ENCODE measurements at regions not wholly inside any gene's neighbourhood (a gene's known extent, or its start where the extent isn't known, plus 50 kb on each side); places are given as distances from the start of the nearest gene placed in this dataset.

DNA sequence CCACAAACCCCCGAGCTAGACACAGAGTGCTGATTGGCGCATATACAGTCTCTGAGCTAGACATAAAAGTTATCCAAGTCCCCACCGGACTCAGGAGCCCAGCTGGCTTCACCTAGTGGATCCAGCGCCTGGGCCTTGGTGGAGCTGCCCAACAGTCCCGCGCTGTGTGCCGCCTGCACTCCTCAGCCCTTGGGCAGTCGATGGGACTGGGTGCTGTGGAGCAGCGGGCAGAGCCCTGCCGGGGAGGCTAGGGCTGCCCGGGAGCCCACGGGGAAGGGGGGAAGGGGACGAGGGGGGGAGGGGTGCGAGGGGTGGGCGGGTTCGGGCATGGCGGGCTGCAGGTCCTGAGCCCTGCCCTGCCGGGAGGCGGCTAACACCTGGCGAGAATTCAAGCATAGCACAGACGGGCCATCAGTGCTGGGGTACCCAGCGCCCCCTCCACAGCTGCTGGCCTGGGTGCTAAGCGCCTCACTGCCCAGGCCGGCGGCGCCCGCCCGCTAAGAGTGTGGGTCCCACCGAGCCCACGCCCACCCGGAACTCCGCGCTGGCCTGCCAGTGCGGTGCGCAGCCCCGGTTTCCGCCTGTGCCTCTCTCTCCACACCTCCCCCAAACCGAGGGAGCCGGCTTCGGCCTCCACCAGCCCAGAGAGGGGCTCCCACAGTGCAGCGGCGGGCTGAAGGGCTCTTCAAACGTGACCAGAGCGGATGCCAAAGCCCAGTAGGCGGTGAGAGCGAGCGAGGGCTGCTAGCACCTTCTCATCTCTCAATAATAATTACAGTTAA, 391.2 kb upstream of the NUDT12 start:
- DNase-seq (ENCODE audit: low read depth in 1 of 2, low spot score in 1 of 2): no peak
- no peak for TF ChIP-seq JUND (IDR thresholded peaks at IDR 0.05; ENCODE audit: low read depth)
- in situ Hi-C loops (cut with HindIII; ENCODE audit: low pct_unique_long_range_greater_than_20kb, low sequenced_read_pairs): no loop called here

- DNase-seq (ENCODE audit: low read depth in 1 of 2, low spot score in 1 of 2): no peak
- no peak for TF ChIP-seq JUND (IDR thresholded peaks at IDR 0.05; ENCODE audit: low read depth)
- in situ Hi-C loops (cut with HindIII; ENCODE audit: low pct_unique_long_range_greater_than_20kb, low sequenced_read_pairs): no loop called here
Measured at GRCh38 chr5:103951776-103952175, 389.2 kb upstream of the NUDT12 start.

DNA sequence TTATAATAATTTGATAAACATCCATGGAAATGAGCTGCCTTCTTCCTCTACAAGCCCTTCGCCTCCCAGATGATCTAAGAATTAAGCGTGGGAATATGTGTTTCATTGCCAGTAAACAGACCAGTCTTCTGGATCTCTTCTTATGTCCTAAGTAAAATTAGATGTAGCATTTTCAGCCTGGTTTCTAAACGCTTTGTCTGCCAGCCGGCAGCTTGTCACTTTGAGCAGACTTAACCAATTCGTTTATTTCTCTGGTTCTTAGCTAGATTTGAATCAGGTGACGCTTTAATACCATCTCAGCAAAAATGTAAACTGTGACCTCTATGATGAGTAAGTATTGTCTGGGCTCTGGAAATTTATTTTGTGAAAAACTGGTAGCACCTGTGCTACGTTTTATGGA, 380.6 kb upstream of the NUDT12 start:
- in situ Hi-C loops (cut with HindIII; ENCODE audit: low pct_unique_long_range_greater_than_20kb, low sequenced_read_pairs): no loop called here
- no peak for TF ChIP-seq JUND (IDR thresholded peaks at IDR 0.05; ENCODE audit: low read depth)
- no peak for DNase-seq (ENCODE audit: low read depth in 1 of 2, low spot score in 1 of 2)

GRCh38 chr5:103942587-103943186, 380.1 kb upstream of the NUDT12 start:
- no peak for TF ChIP-seq JUND (IDR thresholded peaks at IDR 0.05; ENCODE audit: low read depth)
- DNase-seq (ENCODE audit: low read depth in 1 of 2, low spot score in 1 of 2): peak; percentile 21 to 52
- in situ Hi-C loops (cut with HindIII; ENCODE audit: low pct_unique_long_range_greater_than_20kb, low sequenced_read_pairs): no loop called here

DNA sequence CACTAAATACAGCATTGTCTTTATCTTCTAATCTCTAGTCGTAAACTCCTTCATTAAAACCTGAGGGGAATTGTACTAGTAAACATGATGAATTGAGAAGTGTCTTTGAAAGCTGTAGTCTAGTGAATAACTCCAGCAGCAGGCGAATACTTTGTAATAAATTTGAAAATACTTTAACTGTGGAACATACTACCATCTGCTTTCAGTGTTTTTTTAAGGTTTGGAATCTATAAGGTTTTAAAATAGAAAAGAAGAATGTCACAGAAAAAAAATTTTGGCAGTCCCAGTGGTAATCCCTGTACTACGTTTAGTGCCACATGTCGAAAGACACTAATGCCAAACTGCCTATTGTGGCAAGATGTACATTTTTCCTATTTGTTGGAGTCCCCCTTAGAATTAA, 379.0 kb upstream of the NUDT12 start:
- no peak for DNase-seq (ENCODE audit: low read depth in 1 of 2, low spot score in 1 of 2)
- in situ Hi-C loops (cut with HindIII; ENCODE audit: low pct_unique_long_range_greater_than_20kb, low sequenced_read_pairs): no loop called here
- TF ChIP-seq JUND (IDR thresholded peaks at IDR 0.05; ENCODE audit: low read depth): no peak

DNA sequence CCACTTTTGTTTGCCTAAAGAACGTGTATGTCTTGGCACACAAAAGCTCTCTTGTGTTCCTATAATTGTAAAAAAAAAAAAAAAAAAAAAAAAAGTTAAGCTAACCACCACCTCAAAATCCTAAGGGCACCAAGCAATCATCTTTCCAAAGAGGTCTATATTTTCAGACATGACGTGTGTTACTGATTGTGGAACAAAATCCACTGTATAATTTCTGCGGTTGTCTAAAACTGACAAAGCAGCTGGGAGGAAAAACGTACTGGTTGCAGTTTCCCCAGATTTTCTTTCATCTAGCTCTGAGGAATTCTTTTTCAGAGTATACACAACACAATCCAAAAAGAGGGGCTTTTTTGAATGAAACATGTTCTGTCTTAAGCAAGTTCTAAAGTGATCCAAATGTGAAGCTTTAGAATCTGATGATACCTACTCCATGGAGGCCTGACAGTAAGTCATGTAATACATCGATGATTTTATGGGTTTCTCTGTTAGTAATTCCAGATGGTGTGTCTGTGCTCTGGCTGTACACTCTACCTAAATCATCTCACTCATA, 375.6 kb upstream of the NUDT12 start:
- in situ Hi-C loops (cut with HindIII; ENCODE audit: low pct_unique_long_range_greater_than_20kb, low sequenced_read_pairs): no loop called here
- no peak for DNase-seq (ENCODE audit: low read depth in 1 of 2, low spot score in 1 of 2)
- no peak for TF ChIP-seq JUND (IDR thresholded peaks at IDR 0.05; ENCODE audit: low read depth)

DNA sequence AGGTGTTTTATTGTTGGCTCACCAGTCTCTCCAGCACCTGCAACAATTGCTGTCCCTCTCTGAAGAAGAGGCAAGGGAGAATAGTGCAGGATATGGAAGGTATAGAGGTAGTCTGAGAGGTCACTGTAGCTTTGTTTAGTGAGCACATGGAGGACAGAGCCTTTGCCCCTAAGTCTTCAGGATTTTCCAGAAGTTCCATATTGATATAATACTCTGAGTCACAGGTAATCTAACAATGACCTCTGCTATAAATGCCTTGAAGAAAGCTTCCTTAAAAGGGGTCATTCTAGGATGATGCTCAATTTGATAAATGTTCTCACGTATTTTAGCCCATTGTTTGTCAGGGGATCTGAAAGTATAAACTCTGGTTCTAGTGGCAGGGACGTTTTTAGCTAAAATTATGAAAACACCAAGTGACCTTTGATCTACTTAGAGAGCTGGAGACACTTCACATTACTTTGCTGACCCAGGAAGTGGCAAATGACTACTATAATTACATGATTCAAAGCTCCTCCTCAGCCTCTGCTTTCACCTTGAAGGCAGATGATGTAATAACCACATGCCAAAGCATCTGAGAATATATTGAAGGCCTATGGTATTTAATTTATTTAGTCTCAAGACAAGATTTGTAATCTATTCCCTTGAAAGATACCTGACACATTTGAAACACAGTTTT, 366.9 kb upstream of the NUDT12 start:
- TF ChIP-seq JUND (IDR thresholded peaks at IDR 0.05; ENCODE audit: low read depth): no peak
- in situ Hi-C loops (cut with HindIII; ENCODE audit: low pct_unique_long_range_greater_than_20kb, low sequenced_read_pairs): no loop called here
- no peak for DNase-seq (ENCODE audit: low read depth in 1 of 2, low spot score in 1 of 2)

- in situ Hi-C loops (cut with HindIII; ENCODE audit: low pct_unique_long_range_greater_than_20kb, low sequenced_read_pairs): no loop called here
- no peak for DNase-seq (ENCODE audit: low read depth in 1 of 2, low spot score in 1 of 2)
- TF ChIP-seq JUND (IDR thresholded peaks at IDR 0.05; ENCODE audit: low read depth): no peak
Measured at GRCh38 chr5:103927739-103928138, 365.1 kb upstream of the NUDT12 start.

DNA sequence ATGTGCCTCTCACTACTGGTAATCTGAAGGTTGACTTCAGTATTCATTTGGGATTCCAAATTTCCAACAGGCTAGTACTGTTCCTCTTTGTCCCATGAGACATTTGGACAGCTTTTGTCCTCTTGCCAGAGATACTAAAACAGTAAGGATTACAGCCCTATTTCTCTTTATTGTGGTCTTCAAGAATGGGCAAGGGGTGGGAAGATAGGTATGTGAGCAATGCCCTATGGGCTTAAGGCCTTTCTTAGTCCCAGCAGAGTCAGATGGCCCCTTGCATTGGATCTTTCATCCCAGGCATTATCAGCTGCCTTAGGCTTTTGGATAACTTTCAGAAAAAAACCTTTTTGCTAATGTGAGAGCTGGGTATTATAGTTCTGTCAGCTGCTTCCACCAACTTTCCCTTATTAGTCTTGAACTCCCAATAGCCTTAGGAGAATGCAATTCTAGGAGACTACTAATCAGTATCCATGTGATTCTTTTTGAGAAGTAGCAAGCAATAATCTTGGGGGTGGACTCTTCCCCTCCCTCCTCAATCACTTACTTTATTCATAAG, 361.1 kb upstream of the NUDT12 start:
- TF ChIP-seq JUND (IDR thresholded peaks at IDR 0.05; ENCODE audit: low read depth): no peak
- in situ Hi-C loops (cut with HindIII; ENCODE audit: low pct_unique_long_range_greater_than_20kb, low sequenced_read_pairs): no loop called here

GRCh38 chr5:103919506-103919905, 356.9 kb upstream of the NUDT12 start:
- TF ChIP-seq JUND (IDR thresholded peaks at IDR 0.05; ENCODE audit: low read depth): no peak
- no peak for DNase-seq (ENCODE audit: low read depth in 1 of 2, low spot score in 1 of 2)
- in situ Hi-C loops (cut with HindIII; ENCODE audit: low pct_unique_long_range_greater_than_20kb, low sequenced_read_pairs): no loop called here

More for the DNA sequence above, 361.1 kb upstream of the NUDT12 start:
- no peak for DNase-seq (ENCODE audit: low read depth in 1 of 2, low spot score in 1 of 2)

DNA sequence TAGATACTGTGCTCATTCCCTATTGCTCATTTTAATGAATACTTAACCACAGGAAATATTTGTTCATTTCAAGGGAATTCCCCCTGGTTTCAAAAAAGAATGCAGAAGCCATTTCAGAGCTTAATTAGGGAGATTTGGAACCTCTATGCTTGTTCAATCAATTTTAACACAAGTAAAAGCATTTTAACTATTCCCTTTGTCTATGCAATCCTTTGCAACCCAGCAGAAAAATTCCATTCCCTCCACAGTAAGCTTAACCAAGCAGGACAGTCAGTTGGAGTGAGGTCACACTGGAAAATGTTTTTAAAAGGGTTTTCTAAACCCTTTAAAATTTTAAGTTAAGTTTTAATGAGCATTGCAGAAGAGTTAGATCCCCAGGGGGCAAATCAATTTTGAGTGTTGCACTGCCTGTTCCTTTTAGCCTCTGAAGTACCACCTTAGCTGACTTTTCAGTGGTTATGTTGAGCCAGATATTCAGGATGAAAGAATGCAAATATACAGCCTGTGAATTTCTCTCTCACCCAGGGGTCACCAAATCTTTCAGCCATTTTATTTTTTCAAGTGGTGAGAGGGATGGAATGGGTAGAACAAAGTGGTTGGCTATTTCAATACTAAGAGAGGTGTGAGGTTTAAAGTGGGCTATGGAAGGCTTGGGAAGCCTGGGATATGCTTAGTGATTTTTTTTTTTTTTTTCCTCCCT, 356.2 kb upstream of the NUDT12 start:
- no peak for DNase-seq (ENCODE audit: low read depth in 1 of 2, low spot score in 1 of 2)
- in situ Hi-C loops (cut with HindIII; ENCODE audit: low pct_unique_long_range_greater_than_20kb, low sequenced_read_pairs): no loop called here
- no peak for TF ChIP-seq JUND (IDR thresholded peaks at IDR 0.05; ENCODE audit: low read depth)

DNA sequence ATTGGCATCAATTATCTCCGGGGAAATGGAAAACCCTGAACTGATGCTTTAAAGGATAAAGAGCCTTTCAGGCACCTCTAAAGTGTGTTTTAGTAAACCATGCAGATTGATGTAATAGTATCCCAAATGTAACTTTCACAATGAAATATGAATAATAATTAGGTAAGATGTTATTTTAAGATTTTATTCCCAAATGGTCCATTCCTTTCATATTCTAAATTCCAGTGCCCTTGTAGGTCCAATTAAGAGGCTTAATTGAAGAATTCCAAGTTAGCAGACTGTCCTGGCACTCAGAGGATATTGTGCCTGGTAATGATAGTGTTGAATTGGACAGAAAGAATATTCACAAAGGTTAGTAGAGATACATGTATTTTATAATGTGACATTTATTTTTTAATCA, 352.5 kb upstream of the NUDT12 start:
- TF ChIP-seq JUND (IDR thresholded peaks at IDR 0.05; ENCODE audit: low read depth): no peak
- in situ Hi-C loops (cut with HindIII; ENCODE audit: low pct_unique_long_range_greater_than_20kb, low sequenced_read_pairs): no loop called here

More for the DNA sequence above, 352.5 kb upstream of the NUDT12 start:
- DNase-seq (ENCODE audit: low read depth in 1 of 2, low spot score in 1 of 2): no peak
